ENCODE measurements at regions not wholly inside any gene's neighbourhood (a gene's known extent, or its start where the extent isn't known, plus 50 kb on each side); places are given as distances from the start of the nearest gene placed in this dataset.

GRCh38 chr3:147630921-147631415, 221.8 kb downstream of the ZIC1 start:
- no peak overlapping the region for H3K9ac ChIP-seq (ENCODE audit: low read depth, low read length)
- no peak overlapping the region for H2BK5ac ChIP-seq (ENCODE audit: low read depth, low read length, poor library complexity, severe bottlenecking)
- H4K91ac ChIP-seq (ENCODE audit: insufficient read depth, low read depth, low read length): no peak overlapping the region
- H3K9me1 ChIP-seq (ENCODE audit: insufficient read depth, low read length): no peaks in the 10 kb centered on the region
- no peaks in the 10 kb centered on the region for H3K79me1 ChIP-seq (ENCODE audit: low read depth in 1 of 2, low read length in 2 of 2)
- H3K27me3 ChIP-seq (ENCODE audit: control insufficient read depth, insufficient read depth, low read length): no peaks in the 10 kb centered on the region
- no peaks in the 10 kb centered on the region for H3K36me3 ChIP-seq (ENCODE audit: control insufficient read depth, insufficient read depth, low read length)
- H2BK20ac ChIP-seq (ENCODE audit: low read depth, low read length): no peak overlapping the region
- H3K4ac ChIP-seq (ENCODE audit: low read depth, low read length): no peak overlapping the region
- H2AK9ac ChIP-seq (replicated peaks; ENCODE audit: low read depth, low read length, poor library complexity): no peak overlapping the region
- no peak overlapping the region for H4K8ac ChIP-seq (ENCODE audit: low read depth in 2 of 2, low read length in 2 of 2)
- no peak overlapping the region for H2AFZ ChIP-seq (replicated peaks; ENCODE audit: low read length, poor library complexity)
- no peak overlapping the region for H3K23ac ChIP-seq (ENCODE audit: low read depth, low read length)
- CTCF ChIA-PET: no interaction called here
- no peaks in the 10 kb centered on the region for H3K9me3 ChIP-seq (ENCODE audit: control insufficient read depth, insufficient read depth, low read length)
- no peak for DNase-seq
- TF ChIP-seq CTCF (conservative IDR thresholded peaks at IDR 0.05; ENCODE audit: low read depth, low read length): no peak
- TF ChIP-seq, protein P1, sequence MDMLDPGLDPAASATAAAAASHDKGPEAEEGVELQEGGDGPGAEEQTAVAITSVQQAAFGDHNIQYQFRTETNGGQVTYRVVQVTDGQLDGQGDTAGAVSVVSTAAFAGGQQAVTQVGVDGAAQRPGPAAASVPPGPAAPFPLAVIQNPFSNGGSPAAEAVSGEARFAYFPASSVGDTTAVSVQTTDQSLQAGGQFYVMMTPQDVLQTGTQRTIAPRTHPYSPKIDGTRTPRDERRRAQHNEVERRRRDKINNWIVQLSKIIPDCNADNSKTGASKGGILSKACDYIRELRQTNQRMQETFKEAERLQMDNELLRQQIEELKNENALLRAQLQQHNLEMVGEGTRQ (IDR thresholded peaks at IDR 0.05; ENCODE audit: low read depth, low read length): no peak
- no peak for TF ChIP-seq RCOR1 (IDR thresholded peaks at IDR 0.05; ENCODE audit: insufficient replicate concordance, low read length)
- no peak for TF ChIP-seq MXI1 (IDR thresholded peaks at IDR 0.05; ENCODE audit: borderline replicate concordance, low read depth, low read length)
- TF ChIP-seq NFE2L2 (IDR thresholded peaks at IDR 0.05; ENCODE audit: low read depth, low read length): no peak
- TF ChIP-seq SMC3 (IDR thresholded peaks at IDR 0.05; ENCODE audit: low read depth, low read length): no peak
- TF ChIP-seq RAD21 (IDR thresholded peaks at IDR 0.05; ENCODE audit: low read length): no peak
- no peak for TF ChIP-seq CEBPB (IDR thresholded peaks at IDR 0.05; ENCODE audit: low read depth, low read length)
- TF ChIP-seq FOS (IDR thresholded peaks at IDR 0.05; ENCODE audit: low read depth, low read length): no peak
- no peak for TF ChIP-seq ELK1 (IDR thresholded peaks at IDR 0.05; ENCODE audit: borderline replicate concordance, low read depth, low read length)
- no peak for TF ChIP-seq CHD1 (IDR thresholded peaks at IDR 0.05; ENCODE audit: low read depth, low read length)
- TF ChIP-seq BHLHE40 (IDR thresholded peaks at IDR 0.05; ENCODE audit: low read depth, low read length): no peak
- TF ChIP-seq MAFK (IDR thresholded peaks at IDR 0.05; ENCODE audit: low read depth, low read length): no peak
- no peak overlapping the region for H3K14ac ChIP-seq (replicated peaks; ENCODE audit: low read depth, low read length)
- no peak overlapping the region for H2BK15ac ChIP-seq (ENCODE audit: low read depth, low read length)
- H2BK120ac ChIP-seq (ENCODE audit: low read depth, low read length): no peak overlapping the region
- no peak overlapping the region for H3K56ac ChIP-seq (ENCODE audit: extremely low read depth, insufficient read depth, low read length)
- H3K27ac ChIP-seq (ENCODE audit: insufficient read depth, low read length): no peak overlapping the region
- H3K4me1 ChIP-seq (ENCODE audit: control insufficient read depth, insufficient read depth, low read length): no peaks in the 10 kb centered on the region
- dilution Hi-C loops (cut with HindIII; ENCODE audit: low sequenced_read_pairs, unreplicated experiment): no loop called here
- POLR2A ChIA-PET (ENCODE audit: unreplicated experiment): no interaction called here
- no peak overlapping the region for H3K4me2 ChIP-seq (ENCODE audit: low read depth, low read length)
- no peak overlapping the region for H4K5ac ChIP-seq (ENCODE audit: low read depth, low read length)
- H4K20me1 ChIP-seq (ENCODE audit: insufficient read depth, low read length): no peaks in the 10 kb centered on the region
- H3K4me3 ChIP-seq (ENCODE audit: insufficient read depth, low read depth, low read length): no peak overlapping the region
- BruUV-seq (replicated peaks): no TSS peak
- no peak for ATAC-seq (ENCODE audit: low read depth)
- no CpG with 5 or more reads among the region's 1 CpG for WGBS, 2 experiments (ENCODE audit: extremely low coverage in 2 of 2, insufficient read length in 1 of 2)
- in situ Hi-C loops (cut with MboI; ENCODE audit: low sequenced_read_pairs): no loop called here
- no peak overlapping the region for H2AK5ac ChIP-seq (ENCODE audit: low read depth, low read length)
- no peak overlapping the region for H3K18ac ChIP-seq (ENCODE audit: low read depth, low read length)
- intact Hi-C loops (cut with micrococcal nuclease): no loop called here

All from IMR-90 (cell line).